Stromal cell of bone marrow (primary cell): ENCODE measurements at regions not wholly inside any gene's neighbourhood (a gene's known extent, or its start where the extent isn't known, plus 50 kb on each side); places are given as distances from the start of the nearest gene placed in this dataset.
"Not testable (repeated sequence)": the region's sequence is repeated elsewhere in the genome, so short reads cannot be mapped to it uniquely, and the experiment has no call there.

Experiments
- DNase-seq: peaks from one replicate; pipeline ENCODE4 v3.0.0-alpha.2; 2012; ENCODE audit warnings: low read depth

- DNase-seq = not testable (repeated sequence)
These were observed 342.2 kb downstream of the CEP170 start for GRCh38 chr1:242912855-242913254.

- DNase-seq = not testable (repeated sequence)
These were observed 354.5 kb downstream of the CEP170 start for GRCh38 chr1:242900558-242900957.

DNA sequence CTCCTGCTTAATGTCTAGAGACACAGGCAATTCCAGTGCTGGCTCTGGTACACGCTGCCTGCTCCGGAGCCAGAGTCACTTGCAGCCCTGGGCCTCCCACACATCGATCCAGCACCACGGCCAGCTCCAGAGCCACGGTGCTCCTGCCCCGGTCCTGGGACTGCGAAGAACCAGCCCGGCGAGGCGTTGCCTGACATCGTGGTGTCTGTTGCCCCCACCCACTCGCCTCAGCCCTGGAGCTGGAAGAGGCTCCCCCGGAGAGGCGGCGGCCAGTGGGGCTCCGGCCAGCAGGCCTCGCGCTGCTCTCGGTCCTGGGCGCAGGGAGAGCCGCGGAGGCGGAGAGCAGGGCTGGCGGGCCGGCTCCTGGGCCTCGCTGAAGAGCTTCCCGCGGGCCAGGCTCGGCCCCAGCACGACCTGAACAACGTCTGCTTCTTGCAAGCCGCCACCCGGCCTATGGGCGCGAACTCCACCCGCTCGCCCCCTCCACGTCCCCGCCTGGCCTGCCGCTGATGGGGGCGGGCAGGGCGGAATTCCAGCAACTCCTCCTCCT is 364.8 kb downstream of the CEP170 start:
- DNase-seq = no peak

- no peak for DNase-seq
These were observed 361.6 kb upstream of the PLD5 start for GRCh38 chr1:242886137-242886536.

GRCh38 chr1:242880022-242880421 is 355.5 kb upstream of the PLD5 start:
- DNase-seq = not testable (repeated sequence)

GRCh38 chr1:242877743-242878142 is 353.2 kb upstream of the PLD5 start:
- no peak for DNase-seq

GRCh38 chr1:242877229-242877628 is 352.7 kb upstream of the PLD5 start:
- DNase-seq = no peak

- DNase-seq = no peak
These were observed 351.5 kb upstream of the PLD5 start for GRCh38 chr1:242876030-242876429.

DNA sequence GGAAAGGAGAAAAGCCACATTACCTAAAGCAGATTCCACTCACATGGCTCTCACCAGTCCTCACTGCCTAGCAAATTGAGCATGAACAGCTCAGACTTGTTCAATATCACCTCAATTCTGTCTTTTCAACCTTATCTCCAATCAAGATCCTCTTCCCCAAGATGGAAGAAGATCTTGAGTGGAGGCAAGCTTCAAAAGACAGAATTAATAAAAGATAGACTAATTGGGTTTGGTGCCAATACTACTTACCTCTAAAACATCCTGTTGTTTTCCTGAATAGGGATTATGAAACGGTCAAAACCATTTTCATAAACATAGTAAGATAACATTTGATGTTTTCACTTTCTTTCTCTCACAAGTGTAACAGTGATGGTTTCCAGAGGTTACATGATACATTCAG is 349.2 kb upstream of the PLD5 start:
- no peak for DNase-seq

DNA sequence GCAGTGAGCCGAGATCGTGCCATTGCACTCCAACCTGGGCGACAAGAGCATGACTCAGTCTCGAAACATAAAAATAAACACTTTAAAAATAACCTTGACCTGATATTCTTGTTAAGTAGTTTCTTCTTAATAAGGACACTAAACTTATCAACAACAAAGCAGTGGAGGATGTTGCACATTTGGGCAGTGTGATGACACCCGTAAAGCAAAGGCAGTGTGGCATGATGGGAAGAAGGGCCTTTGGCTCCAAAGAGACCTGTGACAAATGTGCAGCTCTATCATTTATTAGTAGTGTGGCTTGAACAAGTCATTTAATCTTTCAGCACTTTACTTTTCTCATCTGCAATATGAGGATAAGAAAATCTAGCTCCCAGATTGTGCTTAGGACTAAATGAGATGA is 348.0 kb upstream of the PLD5 start:
- no peak for DNase-seq

DNA sequence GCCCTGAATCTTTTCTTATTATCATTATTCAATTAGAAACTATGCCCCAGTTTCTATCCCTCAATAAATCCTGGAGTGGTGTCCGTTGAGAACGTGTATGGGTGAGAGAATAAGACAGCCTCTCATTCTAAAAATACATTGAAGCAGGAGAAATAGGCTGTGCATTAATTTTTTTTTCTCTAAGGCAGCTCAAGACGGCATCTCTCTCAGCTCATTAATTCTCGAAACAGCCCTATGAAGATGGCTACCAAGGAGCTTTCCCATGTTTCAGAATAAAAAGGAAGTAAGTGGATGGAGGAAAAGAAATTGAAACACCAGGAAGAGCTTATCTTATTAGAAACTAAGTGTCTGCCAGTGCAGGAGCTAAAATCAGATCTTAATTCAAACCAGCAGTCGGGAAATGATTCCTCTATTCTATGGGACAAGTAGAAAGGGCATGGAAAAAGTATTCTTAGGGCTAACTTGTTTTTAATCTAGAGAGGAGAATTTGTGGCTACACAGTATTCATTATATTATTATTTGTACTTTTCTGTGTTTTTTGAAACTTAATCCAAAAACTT is 347.1 kb upstream of the PLD5 start:
- DNase-seq = no peak

DNA sequence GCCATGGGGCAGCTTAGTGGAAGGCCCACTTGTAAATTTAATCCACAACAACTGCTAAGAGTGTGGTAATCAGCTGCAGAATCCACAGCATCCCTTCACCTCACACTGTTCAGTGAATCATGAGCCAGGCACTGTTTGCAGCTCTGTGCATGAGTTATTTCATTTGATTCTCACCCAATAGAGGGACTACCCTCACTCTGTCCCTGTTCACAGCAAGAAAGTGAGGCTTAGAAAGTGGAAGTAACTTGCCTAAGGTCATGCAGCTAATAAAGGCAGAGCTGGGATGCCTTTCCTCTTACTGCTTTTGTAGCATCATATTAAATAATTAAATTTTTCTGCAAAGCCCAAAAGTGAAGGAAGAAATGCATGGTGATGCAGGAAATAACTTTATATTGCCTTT is 346.5 kb upstream of the PLD5 start:
- no peak for DNase-seq

- DNase-seq = no peak
These were observed 331.8 kb upstream of the PLD5 start for GRCh38 chr1:242856289-242856688.

- no peak for DNase-seq
These were observed 330.0 kb upstream of the PLD5 start for GRCh38 chr1:242854466-242854865.

GRCh38 chr1:242847390-242847993 is 323.0 kb upstream of the PLD5 start:
- no peak for DNase-seq

DNA sequence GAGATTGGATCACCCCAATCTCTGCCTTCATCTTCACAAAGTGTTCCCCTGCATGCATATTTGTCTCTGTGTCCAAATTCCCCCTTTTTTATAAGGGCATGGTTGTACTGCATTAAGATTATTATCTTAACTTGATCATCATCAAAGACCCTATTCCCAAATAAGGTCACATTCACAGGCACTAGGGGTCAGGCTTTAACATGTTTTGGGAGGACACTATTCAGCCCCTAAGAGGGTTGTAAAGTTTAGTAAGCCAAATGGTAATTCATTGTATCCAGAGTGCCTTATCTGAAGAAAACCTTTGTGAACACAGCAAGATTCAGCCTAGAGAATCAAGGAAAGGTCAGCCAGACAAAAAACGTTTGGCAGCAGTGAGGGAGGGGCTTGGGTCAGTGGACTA is 317.6 kb upstream of the PLD5 start:
- DNase-seq = no peak

- DNase-seq = no peak
These were observed 314.6 kb upstream of the PLD5 start for GRCh38 chr1:242839101-242839500.

DNA sequence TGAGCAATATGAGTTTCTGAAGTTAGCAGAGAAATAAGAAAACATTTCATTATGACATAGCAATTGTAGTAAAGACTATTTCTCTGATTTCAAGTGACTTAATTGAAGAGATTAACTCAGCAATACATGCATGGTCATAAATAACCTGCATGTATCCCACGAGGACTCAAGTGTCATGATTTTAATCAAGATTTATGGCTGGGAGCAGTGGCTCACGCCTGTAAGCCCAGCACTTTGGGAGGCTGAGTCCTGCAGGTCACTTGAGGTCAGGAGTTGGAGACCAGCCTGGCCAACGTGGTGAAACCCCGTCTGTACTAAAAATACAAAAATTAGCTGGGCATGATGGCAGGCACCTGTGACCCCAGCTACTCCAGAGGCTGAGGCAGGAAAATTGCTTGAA is 311.9 kb upstream of the PLD5 start:
- no peak for DNase-seq

GRCh38 chr1:242828828-242829227 is 304.3 kb upstream of the PLD5 start:
- DNase-seq = no peak

GRCh38 chr1:242828199-242828598 is 303.7 kb upstream of the PLD5 start:
- DNase-seq = no peak

DNA sequence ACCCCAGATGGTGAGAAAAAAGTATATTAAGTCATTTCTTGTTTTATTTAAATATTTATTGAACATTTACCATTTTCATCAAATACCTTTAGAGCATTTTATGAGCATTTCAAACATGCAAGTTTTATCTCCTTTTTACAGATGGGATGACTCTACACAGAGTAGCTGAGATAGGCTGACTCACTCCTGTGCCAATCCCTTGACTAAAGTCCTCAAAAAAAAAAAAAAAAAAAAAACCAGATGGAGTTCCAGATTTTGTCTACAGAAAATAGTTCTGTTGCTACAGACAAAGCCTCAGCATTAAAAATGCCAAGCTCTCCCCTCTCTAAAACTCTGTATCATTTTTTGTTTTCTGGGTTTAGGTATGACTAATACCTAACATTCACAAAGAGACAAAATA is 303.0 kb upstream of the PLD5 start:
- no peak for DNase-seq

DNA sequence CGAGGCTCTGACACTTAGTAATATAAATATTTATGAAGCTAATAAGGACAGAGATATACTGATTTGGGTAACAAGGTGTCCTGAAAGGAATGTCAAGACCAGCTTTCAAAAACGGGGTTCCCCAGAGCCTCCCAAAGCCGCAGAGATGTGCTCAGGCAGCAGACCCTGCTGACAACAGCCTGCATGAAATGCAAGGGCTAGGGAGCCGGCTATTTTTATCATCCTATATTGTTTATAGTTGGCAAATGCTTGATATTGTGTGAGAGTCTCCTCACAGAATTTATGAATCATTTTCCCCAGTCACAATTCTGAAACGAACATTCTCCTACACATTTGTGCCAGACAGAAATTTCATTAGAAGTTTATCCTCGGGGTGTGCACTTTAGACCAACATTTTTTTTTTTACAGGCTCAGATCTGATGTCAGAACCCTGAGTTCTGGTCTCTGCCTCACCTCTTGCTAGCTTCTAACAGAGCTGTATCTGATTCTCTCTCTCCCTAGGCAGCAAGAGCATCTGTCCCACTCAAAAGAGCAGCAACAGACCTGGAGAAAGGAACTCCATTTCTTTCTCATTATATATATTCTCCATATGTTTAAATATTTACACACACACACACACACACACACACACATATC is 302.3 kb upstream of the PLD5 start:
- no peak for DNase-seq

DNA sequence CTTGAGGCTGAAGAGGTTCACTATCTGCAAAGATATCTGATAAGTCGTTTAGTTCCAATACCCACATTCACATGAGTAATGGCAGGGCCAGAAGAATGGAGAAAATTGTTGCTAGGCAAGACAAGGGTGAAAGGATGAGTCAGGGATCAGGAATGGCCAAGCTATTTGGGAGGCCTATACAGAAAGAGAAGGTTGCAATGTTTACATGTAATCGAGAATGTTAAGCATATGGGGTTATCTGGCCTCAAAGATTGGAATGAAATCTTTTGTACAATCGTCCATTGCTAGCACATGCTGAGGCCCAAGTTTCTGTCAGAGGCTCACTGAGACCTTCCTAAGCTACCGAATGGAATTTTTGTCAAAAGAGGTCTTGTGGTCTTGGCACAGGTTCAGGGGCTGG is 299.9 kb upstream of the PLD5 start:
- DNase-seq = no peak
